ENCODE measurements at regions not wholly inside any gene's neighbourhood (a gene's known extent, or its start where the extent isn't known, plus 50 kb on each side); places are given as distances from the start of the nearest gene placed in this dataset.

DNA sequence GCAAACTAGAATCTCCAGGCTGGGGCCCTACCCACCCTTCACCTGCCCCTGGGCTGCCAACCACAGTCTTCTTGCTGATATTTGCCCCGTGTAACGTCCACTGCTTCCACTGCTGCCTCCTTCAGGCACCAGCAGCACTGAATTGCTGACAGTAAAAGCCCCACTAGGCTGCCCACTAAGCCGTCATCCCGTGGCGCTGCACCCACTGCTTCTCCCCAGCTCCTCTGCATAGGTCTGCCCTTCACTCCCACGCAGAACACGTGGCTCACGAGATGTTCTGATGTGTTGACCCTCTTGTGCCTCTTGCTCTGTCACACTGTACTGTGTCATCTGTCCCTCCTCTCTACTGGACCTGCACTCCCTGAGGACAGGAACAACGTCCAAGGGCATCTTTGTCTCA, 86.3 kb upstream of the HIVEP1 start:
- TF ChIP-seq, protein P1, sequence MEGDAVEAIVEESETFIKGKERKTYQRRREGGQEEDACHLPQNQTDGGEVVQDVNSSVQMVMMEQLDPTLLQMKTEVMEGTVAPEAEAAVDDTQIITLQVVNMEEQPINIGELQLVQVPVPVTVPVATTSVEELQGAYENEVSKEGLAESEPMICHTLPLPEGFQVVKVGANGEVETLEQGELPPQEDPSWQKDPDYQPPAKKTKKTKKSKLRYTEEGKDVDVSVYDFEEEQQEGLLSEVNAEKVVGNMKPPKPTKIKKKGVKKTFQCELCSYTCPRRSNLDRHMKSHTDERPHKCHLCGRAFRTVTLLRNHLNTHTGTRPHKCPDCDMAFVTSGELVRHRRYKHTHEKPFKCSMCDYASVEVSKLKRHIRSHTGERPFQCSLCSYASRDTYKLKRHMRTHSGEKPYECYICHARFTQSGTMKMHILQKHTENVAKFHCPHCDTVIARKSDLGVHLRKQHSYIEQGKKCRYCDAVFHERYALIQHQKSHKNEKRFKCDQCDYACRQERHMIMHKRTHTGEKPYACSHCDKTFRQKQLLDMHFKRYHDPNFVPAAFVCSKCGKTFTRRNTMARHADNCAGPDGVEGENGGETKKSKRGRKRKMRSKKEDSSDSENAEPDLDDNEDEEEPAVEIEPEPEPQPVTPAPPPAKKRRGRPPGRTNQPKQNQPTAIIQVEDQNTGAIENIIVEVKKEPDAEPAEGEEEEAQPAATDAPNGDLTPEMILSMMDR (IDR thresholded peaks at IDR 0.05) = no peak
- TF ChIP-seq EZH2phosphoT487 (IDR thresholded peaks at IDR 0.05) = no peak

All from neural progenitor cell (in vitro differentiated cells).